Right lobe of liver (tissue), 6 donors: ENCODE measurements at regions not wholly inside any gene's neighbourhood (a gene's known extent, or its start where the extent isn't known, plus 50 kb on each side); places are given as distances from the start of the nearest gene placed in this dataset.
"Not testable (repeated sequence)": the region's sequence is repeated elsewhere in the genome, so short reads cannot be mapped to it uniquely, and the experiment has no call there.

Experiments
- ATAC-seq, 4 donors: fragments of 200-7000 bp; cut with Tn5 transposase; one replicate each; pipeline ENCODE4 v1.9.1; 2020; ENCODE audit warnings: mild to moderate bottlenecking in 4 of 4, moderate library complexity in 4 of 4
- DNase-seq, 3 donors: peaks; one replicate each; pipeline ENCODE4 v3.0.0-alpha.2; 2020
- H3K27ac ChIP-seq, 3 donors: fragments of 200-600 bp; one replicate each; pipeline ENCODE4 v1.8.0; 2022
- H3K27me3 ChIP-seq, 2 donors: fragments of 200-600 bp; one replicate each; pipeline ENCODE4 v1.8.0; 2022
- H3K36me3 ChIP-seq, 4 donors: fragments of 200-600 bp; sonication (generic) in 1 of 4; one replicate each; pipeline versions ENCODE4 v1.5.1 to v1.8.0; 2017 to 2022; ENCODE audit warnings: control low read depth in 1 of 4
- H3K4me1 ChIP-seq, 4 donors: fragments of 200-600 bp; sonication (generic) in 1 of 4; one replicate each; pipeline versions ENCODE4 v1.5.1 to v1.8.0; 2017 to 2022; ENCODE audit warnings: control low read depth in 1 of 4
- H3K4me3 ChIP-seq, 3 donors: fragments of 200-600 bp; one replicate each; pipeline ENCODE4 v1.8.0; 2022
- H3K9me3 ChIP-seq, 4 donors: fragments of 200-600 bp; sonication (generic) in 1 of 4; one replicate each; pipeline versions ENCODE4 v1.5.1 to v1.8.0; 2017 to 2022; ENCODE audit warnings: control low read depth in 1 of 4
- POLR2A ChIP-seq: fragments of 450-650 bp; IDR thresholded peaks from one replicate; pipeline ENCODE4 v1.6.1; 2017; ENCODE audit warnings: antibody characterized with exemption, mild to moderate bottlenecking
- WGBS: methylation state at CpG from one replicate; pipeline ENCODE4 v1.1.6; 2018; ENCODE audit warnings: low coverage, low lambda C conversion rate; ENCODE audit not compliant: insufficient coverage; ENCODE audit errors: missing lambda C conversion rate; 5-methylcytosine and 5-hydroxymethylcytosine counted together
- intact Hi-C, 2 donors: fragments of 100-400 bp; cut with DNase I; formaldehyde crosslinking; loops; one replicate each; pipeline versions ENCODE4 v1.11.2 to v1.14.1; 2022
- TF ChIP-seq, protein P1 (sequence below), 4 donors: fragments of 200-600 bp in 3 of 4; fragments of 450-650 bp in 1 of 4; IDR thresholded peaks; one replicate each; pipeline versions ENCODE4 v1.5.1 to v1.8.0; 2016 to 2022; ENCODE audit warnings: antibody characterized with exemption in 4 of 4, mild to moderate bottlenecking in 2 of 4
- donor health status: DM: no; HTN: yes; CAD: no.
- donor health status: DM: no; HTN: no; CAD: no.
- donor health status: DM: no; HTN: no; CAD: no.
- donor health status: DM: no; HTN: yes; CAD: no.
- donor health status: DM: no; HTN: yes; CAD: no.

GRCh38 chr5:57715296-57715695, 232.7 kb upstream of the ACTBL2 start:
- H3K27ac ChIP-seq, result no peak overlapping the region
- no peaks in the 10 kb centered on the region for H3K27me3 ChIP-seq
- H3K36me3 ChIP-seq, result no peaks in the 10 kb centered on the region
- no peak for ATAC-seq
- no peak for DNase-seq
- TF ChIP-seq POLR2A, result no peak
- TF ChIP-seq, protein P1, sequence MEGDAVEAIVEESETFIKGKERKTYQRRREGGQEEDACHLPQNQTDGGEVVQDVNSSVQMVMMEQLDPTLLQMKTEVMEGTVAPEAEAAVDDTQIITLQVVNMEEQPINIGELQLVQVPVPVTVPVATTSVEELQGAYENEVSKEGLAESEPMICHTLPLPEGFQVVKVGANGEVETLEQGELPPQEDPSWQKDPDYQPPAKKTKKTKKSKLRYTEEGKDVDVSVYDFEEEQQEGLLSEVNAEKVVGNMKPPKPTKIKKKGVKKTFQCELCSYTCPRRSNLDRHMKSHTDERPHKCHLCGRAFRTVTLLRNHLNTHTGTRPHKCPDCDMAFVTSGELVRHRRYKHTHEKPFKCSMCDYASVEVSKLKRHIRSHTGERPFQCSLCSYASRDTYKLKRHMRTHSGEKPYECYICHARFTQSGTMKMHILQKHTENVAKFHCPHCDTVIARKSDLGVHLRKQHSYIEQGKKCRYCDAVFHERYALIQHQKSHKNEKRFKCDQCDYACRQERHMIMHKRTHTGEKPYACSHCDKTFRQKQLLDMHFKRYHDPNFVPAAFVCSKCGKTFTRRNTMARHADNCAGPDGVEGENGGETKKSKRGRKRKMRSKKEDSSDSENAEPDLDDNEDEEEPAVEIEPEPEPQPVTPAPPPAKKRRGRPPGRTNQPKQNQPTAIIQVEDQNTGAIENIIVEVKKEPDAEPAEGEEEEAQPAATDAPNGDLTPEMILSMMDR (IDR thresholded peaks at IDR 0.05), result no peak
- H3K9me3 ChIP-seq, result no peaks in the 10 kb centered on the region
- WGBS, result 41% methylated on average over 2 of the region's 2 CpGs
- intact Hi-C loops, result no loop called here
- H3K4me1 ChIP-seq, result peaks cover 0 to 15% (median 6%) of the 10 kb centered on the region in 4 donors
- no peak overlapping the region for H3K4me3 ChIP-seq

DNA sequence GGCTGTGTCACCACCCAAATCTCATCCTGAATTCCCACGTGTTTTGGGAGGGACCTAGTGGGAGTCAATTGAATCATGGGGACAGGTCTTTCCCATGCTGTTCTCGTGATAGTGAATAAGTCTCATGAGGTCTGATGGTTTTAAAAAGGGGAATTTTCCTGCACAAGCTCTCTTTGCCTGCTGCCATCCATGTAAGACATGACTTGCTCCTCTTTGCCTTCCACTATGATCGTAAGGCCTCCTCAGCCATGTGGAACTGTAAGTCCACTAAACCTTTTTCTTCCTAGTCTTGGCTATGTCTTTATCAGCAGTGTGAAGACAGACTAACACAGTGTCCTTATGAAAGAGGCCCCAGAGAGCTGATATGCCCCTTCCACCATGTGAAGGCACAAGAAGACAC, 230.9 kb upstream of the ACTBL2 start:
- 95% methylated on average over 2 of the region's 3 CpGs for WGBS
- intact Hi-C loops, ATAC-seq, H3K4me3 ChIP-seq, H3K27ac ChIP-seq, H3K36me3 ChIP-seq, H3K27me3 ChIP-seq, DNase-seq, H3K9me3 ChIP-seq: not testable (repeated sequence)
- H3K4me1 ChIP-seq, result peaks cover 0 to 13% (median 4%) of the 10 kb centered on the region in 4 donors

DNA sequence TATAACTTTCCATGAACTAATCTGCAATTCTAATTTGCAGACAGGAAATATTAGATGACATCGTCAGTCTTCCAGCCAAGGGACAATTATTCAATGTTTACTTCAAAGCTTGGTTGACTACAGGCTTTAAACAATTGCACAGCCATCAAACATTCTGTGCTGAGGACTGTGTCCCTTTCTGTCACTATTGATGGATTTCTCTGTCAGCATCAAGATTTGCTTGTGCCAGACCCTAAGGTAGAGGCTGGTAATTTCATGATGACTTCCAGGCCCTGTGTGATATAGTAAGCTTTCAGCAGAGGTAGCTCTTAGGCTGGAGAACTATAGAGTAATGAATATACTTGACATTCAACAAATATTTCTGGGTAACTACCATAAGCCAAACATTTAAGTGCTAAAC, 229.3 kb upstream of the ACTBL2 start:
- Histone ChIP-seq H3K4me1 (no peaks in the 10 kb centered on the region), H3K27ac (no peak overlapping the region), H3K27me3 (no peaks in the 10 kb centered on the region), H3K4me3 (no peak overlapping the region), H3K36me3 (no peaks in the 10 kb centered on the region), H3K9me3 (no peaks in the 10 kb centered on the region)
- ATAC-seq, result no peak
- TF ChIP-seq POLR2A, result no peak
- TF ChIP-seq, protein P1 (IDR thresholded peaks at IDR 0.05), result no peak
- WGBS, result 75% methylated on average over 1 of the region's 1 CpG
- DNase-seq, result no peak
- intact Hi-C loops, result no loop called here

DNA sequence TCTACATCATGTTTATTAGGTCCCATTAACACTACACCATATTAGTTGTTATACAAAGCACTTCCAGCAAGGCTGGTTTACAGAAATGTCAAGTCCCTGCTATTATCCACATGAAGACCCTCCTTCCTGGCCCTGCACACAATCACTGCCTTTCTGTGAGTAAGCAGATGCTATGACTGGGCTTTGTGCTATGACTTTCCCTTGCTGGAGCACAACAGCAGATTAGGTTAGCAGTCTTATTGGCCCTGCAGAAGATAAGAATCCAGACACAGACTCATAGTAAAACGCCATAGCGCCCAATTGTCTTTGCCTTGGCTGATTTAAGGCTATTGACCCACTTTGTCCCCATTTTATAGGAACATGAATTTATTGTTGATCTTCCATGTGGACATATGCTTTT, 228.9 kb upstream of the ACTBL2 start:
- 78% methylated on average over 2 of the region's 2 CpGs for WGBS
- no peak overlapping the region for H3K4me3 ChIP-seq
- no peaks in the 10 kb centered on the region for H3K27me3 ChIP-seq
- no peaks in the 10 kb centered on the region for H3K4me1 ChIP-seq
- ATAC-seq (no peak), DNase-seq (no peak)
- H3K36me3 ChIP-seq, result no peaks in the 10 kb centered on the region
- intact Hi-C loops, result no loop called here
- H3K27ac ChIP-seq, result no peak overlapping the region
- TF ChIP-seq POLR2A, result no peak
- TF ChIP-seq, protein P1 (IDR thresholded peaks at IDR 0.05), result no peak
- H3K9me3 ChIP-seq, result no peaks in the 10 kb centered on the region

DNA sequence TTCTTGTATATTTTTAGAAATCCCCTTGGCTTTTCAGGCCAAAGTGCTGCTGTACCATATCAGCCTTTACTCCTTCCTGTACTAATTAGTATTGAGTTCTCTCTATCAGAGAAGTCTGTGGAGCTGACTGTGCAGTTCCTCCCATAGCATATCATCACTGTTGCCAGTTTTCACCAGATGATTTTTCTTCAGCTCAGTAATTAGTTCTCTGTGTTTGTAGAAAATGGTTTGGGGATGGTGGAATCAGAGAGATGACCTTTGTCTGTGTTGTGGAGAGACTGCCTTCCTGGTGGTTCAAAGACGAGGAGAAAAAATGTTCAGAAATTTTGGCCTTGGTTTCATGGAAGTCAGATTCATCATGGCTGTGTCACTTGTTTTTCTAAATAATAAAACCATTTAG, 227.5 kb upstream of the ACTBL2 start:
- TF ChIP-seq, protein P1 (IDR thresholded peaks at IDR 0.05), result no peak
- TF ChIP-seq POLR2A, result no peak

More for the DNA sequence above, 227.5 kb upstream of the ACTBL2 start:
- WGBS, result 43% methylated on average over 1 of the region's 1 CpG
- H3K27ac ChIP-seq, result no peak overlapping the region
- H3K4me3 ChIP-seq, result no peak overlapping the region
- H3K27me3 ChIP-seq, result no peaks in the 10 kb centered on the region
- ATAC-seq (peak in 2 of 4 donors; percentile 28 to 34), DNase-seq (no peak)
- no peaks in the 10 kb centered on the region for H3K36me3 ChIP-seq
- no peaks in the 10 kb centered on the region for H3K4me1 ChIP-seq
- H3K9me3 ChIP-seq, result no peaks in the 10 kb centered on the region
- intact Hi-C loops, result no loop called here
